Ishikawa (cell line): ENCODE measurements at regions not wholly inside any gene's neighbourhood (a gene's known extent, or its start where the extent isn't known, plus 50 kb on each side); places are given as distances from the start of the nearest gene placed in this dataset.

ENCODE experiments used
- CEBPB ChIP-seq: IDR thresholded peaks from 2 replicates; pipeline ENCODE4 v1.6.1; 2012
- CREB1 ChIP-seq: IDR thresholded peaks from 2 replicates; pipeline ENCODE4 v1.6.1; 2012; ENCODE audit warnings: low read depth
- EGR1 ChIP-seq: IDR thresholded peaks from 2 replicates; pipeline ENCODE4 v1.6.1; 2012
- EP300 ChIP-seq: IDR thresholded peaks from 2 replicates; pipeline ENCODE4 v1.6.1; 2012; ENCODE audit warnings: borderline replicate concordance
- FOXM1 ChIP-seq: IDR thresholded peaks from 2 replicates; pipeline ENCODE4 v1.6.1; 2012; ENCODE audit warnings: low read depth, borderline replicate concordance
- NFIC ChIP-seq: IDR thresholded peaks from 2 replicates; pipeline ENCODE4 v1.6.1; 2012
- RAD21 ChIP-seq: IDR thresholded peaks from 2 replicates; pipeline ENCODE4 v1.6.1; 2012; ENCODE audit warnings: low read depth
- TAF1 ChIP-seq: IDR thresholded peaks from 2 replicates; pipeline ENCODE4 v1.6.1; 2012; ENCODE audit warnings: low read depth, mild to moderate bottlenecking
- TCF12 ChIP-seq: IDR thresholded peaks from 2 replicates; pipeline ENCODE4 v1.6.1; 2012; ENCODE audit warnings: low read depth
- TEAD4 ChIP-seq: IDR thresholded peaks from 2 replicates; pipeline ENCODE4 v1.6.1; 2012
- YY1 ChIP-seq: IDR thresholded peaks from 2 replicates; pipeline ENCODE4 v1.6.1; 2012; ENCODE audit warnings: low read depth
- ZBTB7A ChIP-seq: IDR thresholded peaks from 2 replicates; pipeline ENCODE4 v1.6.1; 2012; ENCODE audit warnings: low read depth
- TF ChIP-seq, protein P1 (sequence below): IDR thresholded peaks from 2 replicates; pipeline ENCODE4 v1.6.1; 2012
- TF ChIP-seq, protein P2 (sequence below): IDR thresholded peaks from 2 replicates; pipeline ENCODE4 v1.6.1; 2012
- TF ChIP-seq, protein P3 (sequence below): IDR thresholded peaks from 2 replicates; pipeline ENCODE4 v1.6.1; 2012; ENCODE audit warnings: low read depth, mild to moderate bottlenecking

DNA sequence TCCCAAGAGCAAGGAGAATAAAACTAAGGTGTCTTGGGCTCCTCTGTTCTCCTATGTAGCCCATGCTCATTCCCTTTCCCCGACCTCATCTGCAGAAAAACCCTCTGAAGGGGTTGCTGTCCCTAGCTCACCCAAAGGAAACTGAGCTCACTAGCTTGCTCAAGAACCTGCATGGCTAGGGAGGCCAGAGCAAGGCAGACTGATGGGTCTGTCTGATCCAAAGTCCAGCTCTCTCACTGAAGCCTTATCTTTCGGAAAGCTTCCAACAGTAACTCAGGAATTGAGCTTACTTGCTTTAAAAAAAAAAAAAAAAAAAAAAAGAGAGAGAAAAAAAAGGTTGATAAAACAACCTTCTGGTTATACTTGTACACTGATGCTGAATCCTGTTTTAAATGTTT is 141.4 kb upstream of the TOPAZ1 start:
- no peak for TF ChIP-seq RAD21
- TF ChIP-seq, protein P1, sequence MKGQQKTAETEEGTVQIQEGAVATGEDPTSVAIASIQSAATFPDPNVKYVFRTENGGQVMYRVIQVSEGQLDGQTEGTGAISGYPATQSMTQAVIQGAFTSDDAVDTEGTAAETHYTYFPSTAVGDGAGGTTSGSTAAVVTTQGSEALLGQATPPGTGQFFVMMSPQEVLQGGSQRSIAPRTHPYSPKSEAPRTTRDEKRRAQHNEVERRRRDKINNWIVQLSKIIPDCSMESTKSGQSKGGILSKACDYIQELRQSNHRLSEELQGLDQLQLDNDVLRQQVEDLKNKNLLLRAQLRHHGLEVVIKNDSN = no peak
- TF ChIP-seq, protein P2, sequence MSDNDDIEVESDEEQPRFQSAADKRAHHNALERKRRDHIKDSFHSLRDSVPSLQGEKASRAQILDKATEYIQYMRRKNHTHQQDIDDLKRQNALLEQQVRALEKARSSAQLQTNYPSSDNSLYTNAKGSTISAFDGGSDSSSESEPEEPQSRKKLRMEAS = no peak
- TF ChIP-seq, protein P3, sequence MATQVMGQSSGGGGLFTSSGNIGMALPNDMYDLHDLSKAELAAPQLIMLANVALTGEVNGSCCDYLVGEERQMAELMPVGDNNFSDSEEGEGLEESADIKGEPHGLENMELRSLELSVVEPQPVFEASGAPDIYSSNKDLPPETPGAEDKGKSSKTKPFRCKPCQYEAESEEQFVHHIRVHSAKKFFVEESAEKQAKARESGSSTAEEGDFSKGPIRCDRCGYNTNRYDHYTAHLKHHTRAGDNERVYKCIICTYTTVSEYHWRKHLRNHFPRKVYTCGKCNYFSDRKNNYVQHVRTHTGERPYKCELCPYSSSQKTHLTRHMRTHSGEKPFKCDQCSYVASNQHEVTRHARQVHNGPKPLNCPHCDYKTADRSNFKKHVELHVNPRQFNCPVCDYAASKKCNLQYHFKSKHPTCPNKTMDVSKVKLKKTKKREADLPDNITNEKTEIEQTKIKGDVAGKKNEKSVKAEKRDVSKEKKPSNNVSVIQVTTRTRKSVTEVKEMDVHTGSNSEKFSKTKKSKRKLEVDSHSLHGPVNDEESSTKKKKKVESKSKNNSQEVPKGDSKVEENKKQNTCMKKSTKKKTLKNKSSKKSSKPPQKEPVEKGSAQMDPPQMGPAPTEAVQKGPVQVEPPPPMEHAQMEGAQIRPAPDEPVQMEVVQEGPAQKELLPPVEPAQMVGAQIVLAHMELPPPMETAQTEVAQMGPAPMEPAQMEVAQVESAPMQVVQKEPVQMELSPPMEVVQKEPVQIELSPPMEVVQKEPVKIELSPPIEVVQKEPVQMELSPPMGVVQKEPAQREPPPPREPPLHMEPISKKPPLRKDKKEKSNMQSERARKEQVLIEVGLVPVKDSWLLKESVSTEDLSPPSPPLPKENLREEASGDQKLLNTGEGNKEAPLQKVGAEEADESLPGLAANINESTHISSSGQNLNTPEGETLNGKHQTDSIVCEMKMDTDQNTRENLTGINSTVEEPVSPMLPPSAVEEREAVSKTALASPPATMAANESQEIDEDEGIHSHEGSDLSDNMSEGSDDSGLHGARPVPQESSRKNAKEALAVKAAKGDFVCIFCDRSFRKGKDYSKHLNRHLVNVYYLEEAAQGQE = no peak
- TF ChIP-seq TCF12 = no peak
- no peak for TF ChIP-seq EGR1
- TF ChIP-seq FOXM1 = no peak

DNA sequence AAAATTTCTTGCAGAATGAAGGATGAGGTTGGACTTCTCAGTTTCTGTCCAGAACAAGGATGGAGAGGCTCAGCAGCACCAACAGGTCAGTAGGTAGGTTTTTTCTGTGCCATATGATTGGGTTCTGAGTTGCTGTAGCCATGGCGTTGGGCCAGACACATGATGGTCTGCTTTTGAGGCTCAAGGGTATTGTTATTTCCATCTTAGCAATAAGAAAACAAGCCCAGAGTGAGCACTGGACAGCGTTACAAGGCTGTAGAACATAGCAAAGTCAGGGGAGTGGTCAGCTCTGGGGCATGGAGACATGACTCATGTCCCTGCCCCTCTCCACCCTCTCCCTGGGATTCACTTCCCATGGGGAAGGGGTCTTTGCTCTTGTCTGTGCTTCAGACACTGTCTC is 137.6 kb upstream of the TOPAZ1 start:
- TF ChIP-seq EP300 = no peak
- no peak for TF ChIP-seq FOXM1
- TF ChIP-seq, protein P1 = no peak
- TF ChIP-seq TEAD4 = no peak
- TF ChIP-seq CEBPB = no peak
- TF ChIP-seq YY1 = no peak
- TF ChIP-seq ZBTB7A = no peak
- TF ChIP-seq, protein P3 = no peak
- TF ChIP-seq EGR1 = no peak
- TF ChIP-seq, protein P2 = no peak
- no peak for TF ChIP-seq TCF12
- TF ChIP-seq CREB1 = no peak
- no peak for TF ChIP-seq TAF1
- TF ChIP-seq RAD21 = no peak
- TF ChIP-seq NFIC = no peak

DNA sequence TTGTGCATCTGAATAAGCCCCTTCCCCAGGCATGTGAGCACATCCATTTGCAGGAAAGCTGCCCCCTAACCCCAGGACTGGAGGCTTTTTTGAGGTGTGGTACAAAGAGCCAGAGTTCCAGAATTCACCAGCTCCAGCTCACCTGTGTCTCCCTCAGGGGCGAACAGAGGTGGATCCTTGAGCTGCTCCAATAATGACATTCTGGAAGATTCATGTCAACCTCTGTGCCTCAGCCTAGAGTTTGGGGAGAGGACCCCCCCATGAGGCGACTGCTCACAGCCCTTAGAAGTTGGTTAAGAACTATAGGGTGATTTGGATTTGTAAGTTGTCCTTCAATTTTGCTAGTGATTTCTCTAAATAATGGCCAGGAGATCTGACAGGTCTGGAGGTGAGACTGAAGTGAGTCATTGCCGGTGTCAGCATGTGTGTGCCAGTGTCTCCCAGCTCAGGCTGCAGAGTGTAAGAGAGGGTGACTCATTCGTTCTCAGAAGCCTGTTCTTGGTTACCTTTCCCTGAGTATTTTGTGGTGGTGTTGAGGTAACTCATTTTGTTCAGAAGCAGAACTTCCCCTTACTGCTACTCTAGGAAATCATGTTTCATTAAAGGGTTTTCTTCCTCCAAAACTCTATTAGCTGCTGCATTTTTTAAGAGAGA is 136.9 kb upstream of the TOPAZ1 start:
- TF ChIP-seq YY1 = no peak
- no peak for TF ChIP-seq CREB1
- TF ChIP-seq TEAD4 = no peak
- TF ChIP-seq RAD21 = no peak
- TF ChIP-seq, protein P2 = no peak
- no peak for TF ChIP-seq ZBTB7A
- TF ChIP-seq EGR1 = no peak
- no peak for TF ChIP-seq TCF12
- TF ChIP-seq, protein P1 = no peak
- no peak for TF ChIP-seq FOXM1
- TF ChIP-seq NFIC = no peak
- TF ChIP-seq, protein P3 = no peak
- TF ChIP-seq TAF1 = no peak
- no peak for TF ChIP-seq EP300
- no peak for TF ChIP-seq CEBPB

DNA sequence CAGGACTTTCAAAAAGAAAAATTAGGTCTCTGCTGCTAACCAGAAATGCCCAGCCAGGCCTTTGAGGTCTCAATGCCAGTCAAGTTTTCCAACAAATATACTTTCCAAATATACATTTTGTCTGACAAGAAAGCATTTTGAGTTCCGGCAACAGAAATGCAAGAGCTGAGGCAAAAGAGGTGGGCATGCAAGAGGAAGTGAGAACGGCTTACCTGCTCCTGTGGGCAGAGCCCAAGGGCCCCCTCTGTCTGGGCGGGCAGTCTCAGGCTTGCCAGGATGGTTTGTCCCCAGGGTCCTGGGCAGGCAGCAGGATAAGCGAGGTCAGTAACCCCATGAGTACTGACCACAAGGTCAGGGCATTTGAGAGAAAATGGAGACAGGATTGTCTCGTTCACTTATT is 136.1 kb upstream of the TOPAZ1 start:
- TF ChIP-seq, protein P1 = no peak
- TF ChIP-seq, protein P2 = no peak
- TF ChIP-seq CREB1 (no peak), TAF1 (no peak), FOXM1 (no peak), ZBTB7A (no peak), EGR1 (no peak), TCF12 (no peak), CEBPB (no peak), TEAD4 (no peak), NFIC (no peak)
- TF ChIP-seq, protein P3 = no peak
